ENCODE measurements at regions not wholly inside any gene's neighbourhood (a gene's known extent, or its start where the extent isn't known, plus 50 kb on each side); places are given as distances from the start of the nearest gene placed in this dataset.

- TF ChIP-seq POLR2A (IDR thresholded peaks at IDR 0.05; ENCODE audit: low read depth, low read length) (no peak), EZH2 (IDR thresholded peaks at IDR 0.05; ENCODE audit: borderline replicate concordance, low read depth, low read length, severe bottlenecking) (no peak), MYC (IDR thresholded peaks at IDR 0.05; ENCODE audit: low read depth, low read length) (no peak), FOS (IDR thresholded peaks at IDR 0.05; ENCODE audit: borderline replicate concordance, insufficient read depth, low read length) (no peak)
- TF ChIP-seq, protein P1, sequence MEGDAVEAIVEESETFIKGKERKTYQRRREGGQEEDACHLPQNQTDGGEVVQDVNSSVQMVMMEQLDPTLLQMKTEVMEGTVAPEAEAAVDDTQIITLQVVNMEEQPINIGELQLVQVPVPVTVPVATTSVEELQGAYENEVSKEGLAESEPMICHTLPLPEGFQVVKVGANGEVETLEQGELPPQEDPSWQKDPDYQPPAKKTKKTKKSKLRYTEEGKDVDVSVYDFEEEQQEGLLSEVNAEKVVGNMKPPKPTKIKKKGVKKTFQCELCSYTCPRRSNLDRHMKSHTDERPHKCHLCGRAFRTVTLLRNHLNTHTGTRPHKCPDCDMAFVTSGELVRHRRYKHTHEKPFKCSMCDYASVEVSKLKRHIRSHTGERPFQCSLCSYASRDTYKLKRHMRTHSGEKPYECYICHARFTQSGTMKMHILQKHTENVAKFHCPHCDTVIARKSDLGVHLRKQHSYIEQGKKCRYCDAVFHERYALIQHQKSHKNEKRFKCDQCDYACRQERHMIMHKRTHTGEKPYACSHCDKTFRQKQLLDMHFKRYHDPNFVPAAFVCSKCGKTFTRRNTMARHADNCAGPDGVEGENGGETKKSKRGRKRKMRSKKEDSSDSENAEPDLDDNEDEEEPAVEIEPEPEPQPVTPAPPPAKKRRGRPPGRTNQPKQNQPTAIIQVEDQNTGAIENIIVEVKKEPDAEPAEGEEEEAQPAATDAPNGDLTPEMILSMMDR (IDR thresholded peaks at IDR 0.05; ENCODE audit: extremely low read depth in 1 of 2, insufficient read depth in 1 of 2, low read depth in 1 of 2, low read length in 2 of 2), result no peak
These were observed 296.0 kb downstream of the PCNX1 start for GRCh38 chr14:71203306-71203705.
